HCT116 (cell line): ENCODE measurements at regions not wholly inside any gene's neighbourhood (a gene's known extent, or its start where the extent isn't known, plus 50 kb on each side); places are given as distances from the start of the nearest gene placed in this dataset.

ENCODE experiments used
- ATF3 ChIP-seq: IDR thresholded peaks from 2 replicates; pipeline ENCODE4 v1.6.1; 2012
- CTCF ChIP-seq, 3 experiments: fragments of 200-600 bp in 1 of 3; sonication (generic) in 1 of 3; IDR thresholded peaks in 2 of 3; conservative IDR thresholded peaks in 1 of 3; 2 replicates each; pipeline ENCODE4 v1.5.1; 2012 to 2017; ENCODE audit warnings: low read depth in 2 of 3, low read length in 2 of 3, antibody characterized with exemption in 1 of 3, borderline replicate concordance in 1 of 3, control low read depth in 1 of 3, mild to moderate bottlenecking in 1 of 3, mixed read lengths in 1 of 3, mixed run types in 1 of 3, moderate library complexity in 1 of 3; ENCODE audit not compliant: insufficient read depth in 1 of 3
- EZH2 ChIP-seq: fragments of 200-600 bp; sonication (generic); IDR thresholded peaks from 2 replicates; pipeline ENCODE4 v1.6.1; 2017; ENCODE audit warnings: antibody characterized with exemption, mixed run types
- JUND ChIP-seq: IDR thresholded peaks from 2 replicates; pipeline ENCODE4 v1.6.1; 2012
- POLR2AphosphoS5 ChIP-seq: IDR thresholded peaks from 2 replicates; pipeline ENCODE4 v1.6.1; 2011; ENCODE audit warnings: mild to moderate bottlenecking, low read depth, low read length, moderate library complexity
- ZNF274 ChIP-seq: fragments of 200-500 bp; sonication (Bioruptor generic); IDR thresholded peaks from 2 replicates; pipeline ENCODE4 v1.6.1; 2014; ENCODE audit warnings: mild to moderate bottlenecking, low read depth, low read length, inconsistent platforms

- TF ChIP-seq CTCF (IDR thresholded peaks at IDR 0.05 in 2 of 3, conservative IDR thresholded peaks at IDR 0.05 in 1 of 3; ENCODE audit: borderline replicate concordance in 1 of 3, insufficient read depth in 1 of 3, low read depth in 2 of 3, low read length in 2 of 3) (no peak), ATF3 (no peak), JUND (no peak), ZNF274 (no peak), POLR2AphosphoS5 (no peak), EZH2 (no peak)
Observed at GRCh38 chr4:124525524-124525923, 187.0 kb downstream of the ANKRD50 start.
